KMS-11 (cell line): ENCODE measurements at regions not wholly inside any gene's neighbourhood (a gene's known extent, or its start where the extent isn't known, plus 50 kb on each side); places are given as distances from the start of the nearest gene placed in this dataset.

Experiments used
- H2AFZ ChIP-seq: fragments of 200-600 bp; sonication (generic); 2 replicates; pipeline ENCODE4 v1.6.1; 2016; ENCODE audit warnings: antibody characterized with exemption, mixed run types, low read depth
- H3K27ac ChIP-seq: fragments of 200-600 bp; sonication (generic); 2 replicates; pipeline ENCODE4 v1.6.1; 2016; ENCODE audit warnings: mild to moderate bottlenecking, mixed run types
- H3K27me3 ChIP-seq: fragments of 200-600 bp; sonication (generic); 2 replicates; pipeline ENCODE4 v1.6.1; 2017; ENCODE audit warnings: mild to moderate bottlenecking, low read depth, mixed run types, moderate library complexity; ENCODE audit not compliant: insufficient read depth
- H3K36me3 ChIP-seq: fragments of 200-600 bp; sonication (generic); 2 replicates; pipeline ENCODE4 v1.6.1; 2017; ENCODE audit warnings: mild to moderate bottlenecking, mixed run types; ENCODE audit not compliant: insufficient read depth
- H3K4me1 ChIP-seq: fragments of 200-600 bp; sonication (generic); 2 replicates; pipeline ENCODE4 v1.6.1; 2016; ENCODE audit warnings: mild to moderate bottlenecking, low read depth, mixed run types; ENCODE audit not compliant: poor library complexity, severe bottlenecking
- H3K4me2 ChIP-seq: fragments of 200-600 bp; sonication (generic); 2 replicates; pipeline ENCODE4 v1.7.0; 2016; ENCODE audit warnings: mild to moderate bottlenecking, mixed run types
- H3K4me3 ChIP-seq: fragments of 200-600 bp; sonication (generic); IDR thresholded peaks from 2 replicates; pipeline ENCODE4 v1.6.1; 2017; ENCODE audit warnings: low read depth, low read length, mixed read lengths; ENCODE audit not compliant: insufficient read depth
- H3K79me2 ChIP-seq: fragments of 200-600 bp; sonication (generic); 2 replicates; pipeline ENCODE4 v1.6.1; 2016; ENCODE audit warnings: low read depth, mixed run types; ENCODE audit not compliant: insufficient read depth
- H3K9ac ChIP-seq: fragments of 200-600 bp; sonication (generic); 2 replicates; pipeline ENCODE4 v1.6.1; 2016; ENCODE audit warnings: mild to moderate bottlenecking, mixed run types
- H4K20me1 ChIP-seq: fragments of 200-600 bp; sonication (generic); 2 replicates; pipeline ENCODE4 v1.6.1; 2016; ENCODE audit warnings: mild to moderate bottlenecking, mixed run types; ENCODE audit not compliant: insufficient read depth
- CTCF ChIP-seq: fragments of 200-600 bp; sonication (generic); conservative IDR thresholded peaks from 2 replicates; pipeline ENCODE4 v1.6.1; 2017; ENCODE audit warnings: low read depth, mild to moderate bottlenecking, antibody characterized with exemption, low read length, moderate library complexity, mixed read lengths

GRCh38 chr6:50264995-50265571, 215.4 kb upstream of the DEFB112 start:
- Histone ChIP-seq H3K79me2 (no peaks in the 10 kb centered on the region), H3K9ac (no peak overlapping the region), H3K4me1 (no peaks in the 10 kb centered on the region), H3K4me2 (no peak overlapping the region), H2AFZ (no peak overlapping the region), H3K27me3 (no peaks in the 10 kb centered on the region), H3K27ac (no peak overlapping the region), H4K20me1 (no peaks in the 10 kb centered on the region), H3K36me3 (no peaks in the 10 kb centered on the region), H3K4me3 (no peak overlapping the region)
- TF ChIP-seq CTCF, result no peak; the same call in 1 of the 2 replicates

- Histone ChIP-seq H3K27me3 (no peaks in the 10 kb centered on the region), H3K9ac (no peak overlapping the region)
- no peak for TF ChIP-seq CTCF
Observed at GRCh38 chr6:50270415-50270814, 220.7 kb upstream of the DEFB112 start.

DNA sequence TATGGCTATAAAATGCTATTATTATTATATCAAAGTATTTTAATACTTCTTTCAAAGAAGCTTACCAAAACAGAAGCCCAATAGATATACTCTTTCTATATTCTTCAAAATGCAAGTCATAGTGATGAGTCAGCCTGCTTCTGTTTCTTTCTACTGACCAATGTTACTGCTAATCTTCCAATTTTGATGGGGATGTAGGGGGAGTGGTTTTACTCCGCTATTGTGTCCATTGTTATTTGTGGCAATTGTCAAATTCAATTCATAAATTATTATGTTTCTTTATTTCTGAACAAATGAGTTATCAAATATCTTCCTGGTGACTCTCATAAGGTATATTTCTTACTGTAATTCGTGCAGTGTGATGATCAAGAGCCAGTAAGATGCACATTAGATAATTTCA, 221.5 kb upstream of the DEFB112 start:
- no peak for TF ChIP-seq CTCF

More at GRCh38 chr6:50270415-50270814, 220.7 kb upstream of the DEFB112 start:
- H3K27ac ChIP-seq, result no peak overlapping the region
- no peaks in the 10 kb centered on the region for H3K79me2 ChIP-seq
- H3K4me3 ChIP-seq, result no peak overlapping the region
- no peaks in the 10 kb centered on the region for H3K36me3 ChIP-seq
- H2AFZ ChIP-seq, result no peak overlapping the region
- no peaks in the 10 kb centered on the region for H4K20me1 ChIP-seq
- H3K4me2 ChIP-seq, result no peak overlapping the region
- H3K4me1 ChIP-seq, result no peaks in the 10 kb centered on the region

GRCh38 chr6:50271817-50272216, 222.1 kb upstream of the DEFB112 start:
- H2AFZ ChIP-seq, result no peak overlapping the region
- no peak overlapping the region for H3K4me3 ChIP-seq
- H3K79me2 ChIP-seq, result no peaks in the 10 kb centered on the region
- H3K4me1 ChIP-seq, result no peaks in the 10 kb centered on the region
- H3K27me3 ChIP-seq, result no peaks in the 10 kb centered on the region
- no peak for TF ChIP-seq CTCF
- H3K4me2 ChIP-seq, result no peak overlapping the region
- H3K36me3 ChIP-seq, result no peaks in the 10 kb centered on the region
- no peak overlapping the region for H3K9ac ChIP-seq
- no peaks in the 10 kb centered on the region for H4K20me1 ChIP-seq
- H3K27ac ChIP-seq, result no peak overlapping the region

More for the DNA sequence above, 221.5 kb upstream of the DEFB112 start:
- no peak overlapping the region for H3K4me2 ChIP-seq
- H4K20me1 ChIP-seq, result no peaks in the 10 kb centered on the region
- H2AFZ ChIP-seq, result no peak overlapping the region
- H3K4me3 ChIP-seq, result no peak overlapping the region
- no peak overlapping the region for H3K27ac ChIP-seq
- no peaks in the 10 kb centered on the region for H3K79me2 ChIP-seq
- H3K9ac ChIP-seq, result no peak overlapping the region
- H3K36me3 ChIP-seq, result no peaks in the 10 kb centered on the region
- H3K27me3 ChIP-seq, result no peaks in the 10 kb centered on the region
- H3K4me1 ChIP-seq, result no peaks in the 10 kb centered on the region
